Neural progenitor cell (in vitro differentiated cells): ENCODE measurements at regions not wholly inside any gene's neighbourhood (a gene's known extent, or its start where the extent isn't known, plus 50 kb on each side); places are given as distances from the start of the nearest gene placed in this dataset.

Experiments used
- DNase-seq: peaks from one replicate; pipeline ENCODE4 v3.0.0-alpha.2; 2016; ENCODE audit warnings: low spot score
- H2AFZ ChIP-seq: fragments of 200-600 bp; sonication (generic); replicated peaks from 2 replicates; pipeline ENCODE4 v1.6.1; 2016; ENCODE audit warnings: antibody characterized with exemption
- H3F3A ChIP-seq: fragments of 200-600 bp; sonication (generic); 2 replicates; pipeline ENCODE4 v1.6.1; 2016; ENCODE audit warnings: antibody characterized with exemption, low read depth
- H3K27ac ChIP-seq: fragments of 200-600 bp; sonication (generic); 2 replicates; pipeline ENCODE4 v1.5.1; 2016; ENCODE audit warnings: mild to moderate bottlenecking
- H3K27me3 ChIP-seq: fragments of 200-600 bp; sonication (generic); 2 replicates; pipeline ENCODE4 v1.6.1; 2016; ENCODE audit warnings: mild to moderate bottlenecking, moderate library complexity
- H3K36me3 ChIP-seq: fragments of 200-600 bp; sonication (generic); 2 replicates; pipeline ENCODE4 v1.5.1; 2016
- H3K4me1 ChIP-seq: fragments of 200-600 bp; sonication (generic); 2 replicates; pipeline ENCODE4 v1.6.1; 2016; ENCODE audit warnings: mixed run types
- H3K4me2 ChIP-seq: fragments of 200-600 bp; sonication (generic); 2 replicates; pipeline ENCODE4 v1.6.1; 2016
- H3K4me3 ChIP-seq: fragments of 200-600 bp; sonication (generic); 2 replicates; pipeline ENCODE4 v1.5.1; 2016
- H3K79me2 ChIP-seq: fragments of 200-600 bp; sonication (generic); 2 replicates; pipeline ENCODE4 v1.6.1; 2016; ENCODE audit warnings: low read depth
- H3K9ac ChIP-seq: fragments of 200-600 bp; sonication (generic); 2 replicates; pipeline ENCODE4 v1.6.1; 2016
- H3K9me3 ChIP-seq: fragments of 200-600 bp; sonication (generic); 2 replicates; pipeline ENCODE4 v1.5.1; 2016; ENCODE audit warnings: low read depth
- H4K20me1 ChIP-seq: fragments of 200-600 bp; sonication (generic); 2 replicates; pipeline ENCODE4 v1.6.1; 2016; ENCODE audit warnings: low read depth
- H3K27ac Mint-ChIP-seq: 3 replicates; pipeline ENCODE4 v1.8.0; 2021; ENCODE audit warnings: mixed read lengths
- H3K27me3 Mint-ChIP-seq: 2 replicates; pipeline ENCODE4 v1.8.0; 2022; ENCODE audit warnings: low read depth, mild to moderate bottlenecking, inconsistent platforms, moderate library complexity, mixed read lengths; ENCODE audit not compliant: insufficient read depth
- H3K36me3 Mint-ChIP-seq: 3 replicates; pipeline ENCODE4 v1.8.0; 2021; ENCODE audit warnings: mixed read lengths
- H3K4me1 Mint-ChIP-seq: 3 replicates; pipeline ENCODE4 v1.8.0; 2021; ENCODE audit warnings: mixed read lengths
- H3K4me3 Mint-ChIP-seq: 3 replicates; pipeline ENCODE4 v1.8.0; 2021; ENCODE audit warnings: mild to moderate bottlenecking, moderate library complexity, mixed read lengths
- H3K9me3 Mint-ChIP-seq: 3 replicates; pipeline ENCODE4 v1.8.0; 2020; ENCODE audit warnings: mixed read lengths
- CTCF ChIP-seq: fragments of 200-600 bp; sonication (generic); IDR thresholded peaks from 2 replicates; pipeline ENCODE4 v1.5.1; 2017; ENCODE audit warnings: antibody characterized with exemption, mild to moderate bottlenecking
- EZH2 ChIP-seq: fragments of 200-600 bp; sonication (generic); IDR thresholded peaks from 2 replicates; pipeline ENCODE4 v1.6.1; 2017; ENCODE audit warnings: antibody characterized with exemption, mild to moderate bottlenecking, moderate library complexity
- EZH2phosphoT487 ChIP-seq: fragments of 200-600 bp; sonication (generic); IDR thresholded peaks from 2 replicates; pipeline ENCODE4 v1.6.1; 2017; ENCODE audit warnings: antibody characterized with exemption

GRCh38 chr11:26044389-26044788 is 287.5 kb upstream of the ANO3 start:
- H3K4me3 ChIP-seq, result no peak overlapping the region
- H3F3A ChIP-seq, result no peaks in the 10 kb centered on the region
- TF ChIP-seq EZH2phosphoT487, result no peak
- no peak for TF ChIP-seq CTCF
- TF ChIP-seq EZH2, result no peak
- Mint-ChIP-seq H3K9me3 (no peaks in the 10 kb centered on the region), H3K4me3 (no peak overlapping the region), H3K27me3 (no peaks in the 10 kb centered on the region), H3K4me1 (no peaks in the 10 kb centered on the region), H3K27ac (no peak overlapping the region), H3K36me3 (no peaks in the 10 kb centered on the region)
- H3K27me3 ChIP-seq, result no peaks in the 10 kb centered on the region
- no peak overlapping the region for H3K9ac ChIP-seq
- H3K79me2 ChIP-seq, result no peaks in the 10 kb centered on the region
- H2AFZ ChIP-seq, result no peak overlapping the region
- no peaks in the 10 kb centered on the region for H3K4me1 ChIP-seq
- DNase-seq, result no peak
- H3K27ac ChIP-seq, result no peak overlapping the region
- H3K4me2 ChIP-seq, result no peak overlapping the region
- H4K20me1 ChIP-seq, result no peaks in the 10 kb centered on the region
- H3K9me3 ChIP-seq, result no peaks in the 10 kb centered on the region
- H3K36me3 ChIP-seq, result no peaks in the 10 kb centered on the region

- Histone ChIP-seq H3K9me3 (no peaks in the 10 kb centered on the region), H3K9ac (no peak overlapping the region), H3K4me2 (no peak overlapping the region), H3K4me3 (no peak overlapping the region), H3K27me3 (no peaks in the 10 kb centered on the region), H4K20me1 (no peaks in the 10 kb centered on the region), H2AFZ (no peak overlapping the region), H3K27ac (no peak overlapping the region), H3K36me3 (no peaks in the 10 kb centered on the region), H3K79me2 (no peaks in the 10 kb centered on the region), H3F3A (no peaks in the 10 kb centered on the region), H3K4me1 (no peaks in the 10 kb centered on the region)
- Mint-ChIP-seq H3K27ac (no peak overlapping the region), H3K4me3 (no peak overlapping the region), H3K27me3 (no peaks in the 10 kb centered on the region), H3K4me1 (no peaks in the 10 kb centered on the region), H3K9me3 (no peaks in the 10 kb centered on the region), H3K36me3 (no peaks in the 10 kb centered on the region)
- DNase-seq, result no peak
- no peak for TF ChIP-seq EZH2phosphoT487
- TF ChIP-seq EZH2, result no peak
- TF ChIP-seq CTCF, result no peak
Observed at GRCh38 chr11:26045082-26045481, 286.8 kb upstream of the ANO3 start.

GRCh38 chr11:26048271-26048670 is 283.7 kb upstream of the ANO3 start:
- H3K27me3 ChIP-seq, result no peaks in the 10 kb centered on the region
- no peak overlapping the region for H3K27ac ChIP-seq
- H3K4me1 ChIP-seq, result no peaks in the 10 kb centered on the region
- H3K79me2 ChIP-seq, result no peaks in the 10 kb centered on the region
- H3F3A ChIP-seq, result no peaks in the 10 kb centered on the region
- no peaks in the 10 kb centered on the region for H4K20me1 ChIP-seq
- no peaks in the 10 kb centered on the region for H3K9me3 Mint-ChIP-seq
- H3K4me2 ChIP-seq, result no peak overlapping the region
- H3K4me1 Mint-ChIP-seq, result no peaks in the 10 kb centered on the region
- H3K4me3 ChIP-seq, result no peak overlapping the region
- no peaks in the 10 kb centered on the region for H3K9me3 ChIP-seq
- no peaks in the 10 kb centered on the region for H3K36me3 ChIP-seq
- H3K27me3 Mint-ChIP-seq, result no peaks in the 10 kb centered on the region
- no peak overlapping the region for H3K4me3 Mint-ChIP-seq
- no peak overlapping the region for H3K9ac ChIP-seq
- no peak for DNase-seq
- no peak for TF ChIP-seq CTCF
- no peak for TF ChIP-seq EZH2
- no peak for TF ChIP-seq EZH2phosphoT487
- no peak overlapping the region for H3K27ac Mint-ChIP-seq
- no peaks in the 10 kb centered on the region for H3K36me3 Mint-ChIP-seq
- no peak overlapping the region for H2AFZ ChIP-seq

- no peak overlapping the region for H2AFZ ChIP-seq
- H3K4me2 ChIP-seq, result no peak overlapping the region
- TF ChIP-seq EZH2, result no peak
- no peak for TF ChIP-seq CTCF
- no peak for TF ChIP-seq EZH2phosphoT487
- H4K20me1 ChIP-seq, result no peaks in the 10 kb centered on the region
- H3K4me1 ChIP-seq, result no peaks in the 10 kb centered on the region
- H3K36me3 ChIP-seq, result no peaks in the 10 kb centered on the region
- no peak overlapping the region for H3K4me3 Mint-ChIP-seq
- no peaks in the 10 kb centered on the region for H3K27me3 Mint-ChIP-seq
- no peaks in the 10 kb centered on the region for H3F3A ChIP-seq
- H3K79me2 ChIP-seq, result no peaks in the 10 kb centered on the region
- H3K27me3 ChIP-seq, result no peaks in the 10 kb centered on the region
- no peak overlapping the region for H3K9ac ChIP-seq
- H3K36me3 Mint-ChIP-seq, result no peaks in the 10 kb centered on the region
- H3K9me3 ChIP-seq, result no peaks in the 10 kb centered on the region
- H3K4me3 ChIP-seq, result no peak overlapping the region
- no peak for DNase-seq
- H3K4me1 Mint-ChIP-seq, result no peaks in the 10 kb centered on the region
- H3K27ac ChIP-seq, result no peak overlapping the region
- no peak overlapping the region for H3K27ac Mint-ChIP-seq
- no peaks in the 10 kb centered on the region for H3K9me3 Mint-ChIP-seq
Observed at GRCh38 chr11:26053966-26054365, 278.0 kb upstream of the ANO3 start.
